Hepatocyte (in vitro differentiated cells): ENCODE measurements at regions not wholly inside any gene's neighbourhood (a gene's known extent, or its start where the extent isn't known, plus 50 kb on each side); places are given as distances from the start of the nearest gene placed in this dataset.

Source experiments
- DNase-seq: peaks from one replicate; pipeline ENCODE4 v3.0.0-alpha.2; 2016; ENCODE audit warnings: low spot score
- H2AFZ ChIP-seq: fragments of 200-600 bp; sonication (generic); 2 replicates; pipeline ENCODE4 v1.6.0; 2016; ENCODE audit warnings: antibody characterized with exemption, mild to moderate bottlenecking
- H3K27ac ChIP-seq: fragments of 200-600 bp; sonication (generic); 2 replicates; pipeline ENCODE4 v1.5.1; 2016; ENCODE audit warnings: mild to moderate bottlenecking
- H3K27me3 ChIP-seq: fragments of 200-600 bp; sonication (generic); 2 replicates; pipeline ENCODE4 v1.6.1; 2016
- H3K36me3 ChIP-seq: fragments of 200-600 bp; sonication (generic); replicated peaks from 2 replicates; pipeline ENCODE4 v1.5.1; 2016; ENCODE audit warnings: low read depth; ENCODE audit not compliant: insufficient read depth
- H3K4me1 ChIP-seq: fragments of 200-600 bp; sonication (generic); 2 replicates; pipeline ENCODE4 v1.5.1; 2016; ENCODE audit warnings: mild to moderate bottlenecking, moderate library complexity; ENCODE audit not compliant: insufficient read depth
- H3K4me2 ChIP-seq: fragments of 200-600 bp; sonication (generic); 2 replicates; pipeline ENCODE4 v1.6.0; 2016
- H3K4me3 ChIP-seq: fragments of 200-600 bp; sonication (generic); 2 replicates; pipeline ENCODE4 v1.5.1; 2016; ENCODE audit warnings: mild to moderate bottlenecking
- H3K79me2 ChIP-seq: fragments of 200-600 bp; sonication (generic); 2 replicates; pipeline ENCODE4 v1.6.0; 2017; ENCODE audit warnings: mild to moderate bottlenecking
- H3K9me2 ChIP-seq: fragments of 200-600 bp; sonication (generic); replicated peaks from 2 replicates; pipeline ENCODE4 v1.6.0; 2017; ENCODE audit warnings: mild to moderate bottlenecking; ENCODE audit not compliant: insufficient read depth
- H3K9me3 ChIP-seq: fragments of 200-600 bp; sonication (generic); 2 replicates; pipeline ENCODE4 v1.5.1; 2016; ENCODE audit warnings: low read depth, mild to moderate bottlenecking
- H4K20me1 ChIP-seq: fragments of 200-600 bp; sonication (generic); 2 replicates; pipeline ENCODE4 v1.6.0; 2016; ENCODE audit warnings: mild to moderate bottlenecking; ENCODE audit not compliant: insufficient read depth, poor library complexity, severe bottlenecking
- EZH2 ChIP-seq: fragments of 200-600 bp; sonication (generic); IDR thresholded peaks from 2 replicates; pipeline ENCODE4 v1.6.1; 2016; ENCODE audit warnings: antibody characterized with exemption, mild to moderate bottlenecking, borderline replicate concordance
- EZH2phosphoT487 ChIP-seq: fragments of 200-600 bp; sonication (generic); IDR thresholded peaks from one replicate; pipeline ENCODE4 v1.6.1; 2018; ENCODE audit warnings: antibody characterized with exemption, mild to moderate bottlenecking, low read depth, moderate library complexity; ENCODE audit not compliant: unreplicated experiment, severe bottlenecking
- WGBS: methylation state at CpG from one replicate; pipeline ENCODE4 v1.1.6; 2016; ENCODE audit warnings: low lambda C conversion rate; ENCODE audit errors: missing lambda C conversion rate; 5-methylcytosine and 5-hydroxymethylcytosine counted together
- TF ChIP-seq, protein P1 (sequence below): fragments of 200-600 bp; sonication (generic); IDR thresholded peaks from 2 replicates; pipeline ENCODE4 v1.5.1; 2016; ENCODE audit warnings: antibody characterized with exemption, mild to moderate bottlenecking; ENCODE audit not compliant: poor library complexity

DNA sequence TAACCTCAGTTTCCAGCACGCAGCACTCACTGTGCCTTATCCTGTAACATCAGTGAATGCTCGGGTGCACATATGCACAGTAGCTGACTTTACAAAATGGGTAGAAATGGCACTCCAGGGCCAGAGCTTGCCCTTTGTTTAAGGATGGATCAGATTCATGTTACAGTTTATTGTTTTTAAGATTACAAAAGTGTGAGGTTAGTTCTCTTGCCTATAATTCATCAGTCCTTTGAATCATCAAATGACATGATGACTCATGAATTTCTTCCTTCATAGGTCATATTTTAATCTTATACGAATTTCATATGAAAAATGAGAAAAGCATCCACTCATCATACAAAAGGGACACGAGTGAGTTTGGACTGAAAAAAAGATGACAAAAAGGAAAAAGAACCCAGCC, 545.3 kb downstream of the GBE1 start:
- Histone ChIP-seq H3K27ac (no peak overlapping the region), H4K20me1 (no peaks in the 10 kb centered on the region), H3K9me3 (no peaks in the 10 kb centered on the region), H3K36me3 (no peaks in the 10 kb centered on the region), H3K9me2 (no peaks in the 10 kb centered on the region), H3K4me1 (no peaks in the 10 kb centered on the region), H3K4me3 (no peak overlapping the region), H3K79me2 (no peaks in the 10 kb centered on the region), H3K27me3 (no peaks in the 10 kb centered on the region), H2AFZ (no peak overlapping the region), H3K4me2 (no peak overlapping the region)
- 65% methylated on average over 4 of the region's 4 CpGs for WGBS
- no peak for DNase-seq
- no peak for TF ChIP-seq EZH2
- TF ChIP-seq, protein P1, sequence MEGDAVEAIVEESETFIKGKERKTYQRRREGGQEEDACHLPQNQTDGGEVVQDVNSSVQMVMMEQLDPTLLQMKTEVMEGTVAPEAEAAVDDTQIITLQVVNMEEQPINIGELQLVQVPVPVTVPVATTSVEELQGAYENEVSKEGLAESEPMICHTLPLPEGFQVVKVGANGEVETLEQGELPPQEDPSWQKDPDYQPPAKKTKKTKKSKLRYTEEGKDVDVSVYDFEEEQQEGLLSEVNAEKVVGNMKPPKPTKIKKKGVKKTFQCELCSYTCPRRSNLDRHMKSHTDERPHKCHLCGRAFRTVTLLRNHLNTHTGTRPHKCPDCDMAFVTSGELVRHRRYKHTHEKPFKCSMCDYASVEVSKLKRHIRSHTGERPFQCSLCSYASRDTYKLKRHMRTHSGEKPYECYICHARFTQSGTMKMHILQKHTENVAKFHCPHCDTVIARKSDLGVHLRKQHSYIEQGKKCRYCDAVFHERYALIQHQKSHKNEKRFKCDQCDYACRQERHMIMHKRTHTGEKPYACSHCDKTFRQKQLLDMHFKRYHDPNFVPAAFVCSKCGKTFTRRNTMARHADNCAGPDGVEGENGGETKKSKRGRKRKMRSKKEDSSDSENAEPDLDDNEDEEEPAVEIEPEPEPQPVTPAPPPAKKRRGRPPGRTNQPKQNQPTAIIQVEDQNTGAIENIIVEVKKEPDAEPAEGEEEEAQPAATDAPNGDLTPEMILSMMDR, result no peak
- TF ChIP-seq EZH2phosphoT487, result no peak

- Histone ChIP-seq H3K27ac (no peak overlapping the region), H3K4me3 (no peak overlapping the region), H2AFZ (no peak overlapping the region), H3K4me2 (no peak overlapping the region), H4K20me1 (no peaks in the 10 kb centered on the region), H3K9me2 (no peaks in the 10 kb centered on the region), H3K4me1 (no peaks in the 10 kb centered on the region), H3K27me3 (no peaks in the 10 kb centered on the region), H3K9me3 (no peaks in the 10 kb centered on the region), H3K79me2 (no peaks in the 10 kb centered on the region), H3K36me3 (no peaks in the 10 kb centered on the region)
- DNase-seq, result no peak
- 91% methylated on average over 1 of the region's 1 CpG for WGBS
- TF ChIP-seq, protein P1, result no peak
- no peak for TF ChIP-seq EZH2phosphoT487
- no peak for TF ChIP-seq EZH2
Observed at GRCh38 chr3:81214631-81215030, 546.8 kb downstream of the GBE1 start.

DNA sequence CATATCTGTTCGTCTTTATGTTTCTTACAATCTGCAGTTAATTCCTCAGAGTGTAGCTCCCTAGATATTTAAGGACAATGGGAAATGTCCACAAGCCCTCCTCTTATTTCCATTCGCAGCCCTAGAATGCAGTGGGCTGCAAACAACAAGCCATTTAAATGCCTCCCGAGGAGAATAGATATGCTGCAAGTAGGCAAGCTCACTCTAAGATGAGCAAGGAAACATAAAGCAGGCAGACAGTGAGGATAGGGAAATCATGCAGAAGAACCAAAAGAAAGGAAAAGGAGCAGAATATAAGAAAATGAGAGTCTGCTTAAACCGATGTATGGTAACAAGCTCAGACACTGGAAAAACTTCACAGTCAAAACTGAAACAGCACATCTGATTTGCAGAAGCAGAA, 561.9 kb downstream of the GBE1 start:
- Histone ChIP-seq H3K36me3 (no peaks in the 10 kb centered on the region), H3K79me2 (no peaks in the 10 kb centered on the region), H4K20me1 (no peaks in the 10 kb centered on the region), H3K4me1 (no peaks in the 10 kb centered on the region), H3K9me3 (no peaks in the 10 kb centered on the region), H3K9me2 (no peaks in the 10 kb centered on the region), H3K4me2 (peak overlapping the region; percentile 10), H3K27ac (no peak overlapping the region), H3K27me3 (no peaks in the 10 kb centered on the region), H3K4me3 (no peak overlapping the region), H2AFZ (peak overlapping the region; percentile 14)
- DNase-seq, result no peak
- WGBS, result 45% methylated on average over 4 of the region's 4 CpGs
- TF ChIP-seq EZH2, result no peak
- TF ChIP-seq, protein P1, result no peak
- no peak for TF ChIP-seq EZH2phosphoT487

- TF ChIP-seq, protein P1, result no peak
- TF ChIP-seq EZH2phosphoT487 (no peak), EZH2 (no peak)
- H2AFZ ChIP-seq, result no peak overlapping the region
- no peaks in the 10 kb centered on the region for H3K27me3 ChIP-seq
- no peak overlapping the region for H3K4me2 ChIP-seq
- no peaks in the 10 kb centered on the region for H4K20me1 ChIP-seq
- no peak overlapping the region for H3K27ac ChIP-seq
- no peaks in the 10 kb centered on the region for H3K9me3 ChIP-seq
- H3K9me2 ChIP-seq, result no peaks in the 10 kb centered on the region
- WGBS, result 75% methylated on average over 5 of the region's 5 CpGs
- no peak for DNase-seq
- no peak overlapping the region for H3K4me3 ChIP-seq
- no peaks in the 10 kb centered on the region for H3K4me1 ChIP-seq
- H3K36me3 ChIP-seq, result no peaks in the 10 kb centered on the region
- H3K79me2 ChIP-seq, result no peaks in the 10 kb centered on the region
Observed at GRCh38 chr3:81198756-81199155, 562.7 kb downstream of the GBE1 start.
